Upper lobe of left lung (tissue), 6 donors: ENCODE measurements at regions not wholly inside any gene's neighbourhood (a gene's known extent, or its start where the extent isn't known, plus 50 kb on each side); places are given as distances from the start of the nearest gene placed in this dataset.
A peak's percentile ranks its signal among the peaks of the same experiment; 100 is the strongest.

Experiments used
- ATAC-seq, 2 donors: fragments of 200-7000 bp; cut with Tn5 transposase; one replicate each; pipeline ENCODE4 v1.9.1; 2022; ENCODE audit warnings: mild to moderate bottlenecking in 2 of 2, moderate library complexity in 2 of 2; ENCODE audit not compliant: low FRiP score in 2 of 2
- DNase-seq, 2 donors: peaks; one replicate each; pipeline ENCODE4 v3.0.0-alpha.2; 2019 to 2020
- H3K27ac ChIP-seq, 4 donors: fragments of 200-600 bp; sonication (generic); one replicate each; pipeline ENCODE4 v1.5.1; 2016 to 2019
- H3K27me3 ChIP-seq, 4 donors: fragments of 200-600 bp; sonication (generic); one replicate each; pipeline ENCODE4 v1.5.1; 2017 to 2019
- H3K36me3 ChIP-seq, 4 donors: fragments of 200-600 bp; sonication (generic); one replicate each; pipeline ENCODE4 v1.5.1; 2016 to 2019
- H3K4me1 ChIP-seq, 4 donors: fragments of 200-600 bp; sonication (generic); one replicate each; pipeline ENCODE4 v1.5.1; 2018 to 2019
- H3K4me3 ChIP-seq, 4 donors: fragments of 200-600 bp; sonication (generic); one replicate each; pipeline ENCODE4 v1.5.1; 2017 to 2019; ENCODE audit warnings: mild to moderate bottlenecking in 2 of 4, moderate library complexity in 1 of 4
- H3K9me3 ChIP-seq, 4 donors: fragments of 200-600 bp; sonication (generic); one replicate each; pipeline ENCODE4 v1.5.1; 2018 to 2019
- CTCF ChIP-seq, 6 experiments: fragments of 450-650 bp in 4 of 6; fragments of 200-600 bp in 2 of 6; sonication (generic) in 2 of 6; IDR thresholded peaks; one replicate each; pipeline ENCODE4 v1.5.1; 2016 to 2019; ENCODE audit warnings: antibody characterized with exemption in 6 of 6
- EP300 ChIP-seq, 4 donors: sonication (generic); formaldehyde crosslinking; IDR thresholded peaks; one replicate each; pipeline ENCODE4 v1.5.1; 2017; ENCODE audit warnings: antibody characterized with exemption in 4 of 4, control low read depth in 2 of 4
- POLR2A ChIP-seq, 4 donors: fragments of 450-650 bp; IDR thresholded peaks; one replicate each; pipeline ENCODE4 v1.5.1; 2016 to 2017; ENCODE audit warnings: antibody characterized with exemption in 4 of 4, mild to moderate bottlenecking in 2 of 4
- POLR2AphosphoS5 ChIP-seq, 2 donors: sonication (generic); formaldehyde crosslinking; IDR thresholded peaks; one replicate each; pipeline ENCODE4 v1.5.1; 2017; ENCODE audit warnings: antibody characterized with exemption in 2 of 2
- WGBS, 2 donors: methylation state at CpG; one replicate each; pipeline ENCODE4 v1.1.5; 2017 to 2018; 5-methylcytosine and 5-hydroxymethylcytosine counted together
- donor health status: DM: no; HTN: no; CAD: no; lungs with moderate emphysema.
- donor health status: DM: no; HTN: yes; CAD: no; lungs with severe emphysema.

- 46 to 84% methylated on average over 2 of the region's 2 CpGs for WGBS, 2 donors
- Histone ChIP-seq H3K4me3 (no peak overlapping the region), H3K27me3 (no peaks in the 10 kb centered on the region), H3K9me3 (no peaks in the 10 kb centered on the region), H3K36me3 (no peaks in the 10 kb centered on the region), H3K27ac (no peak overlapping the region), H3K4me1 (peaks cover 0 to 12% (median 8%) of the 10 kb centered on the region in 4 donors)
- no peak for TF ChIP-seq POLR2AphosphoS5 (IDR thresholded peaks at IDR 0.05)
- TF ChIP-seq CTCF (IDR thresholded peaks at IDR 0.05): no peak
- no peak for DNase-seq
- no peak for ATAC-seq
These were observed 274.9 kb upstream of the TGFBR2 start for GRCh38 chr3:30331519-30331918.

- H3K27me3 ChIP-seq: no peaks in the 10 kb centered on the region
- DNase-seq: peak in 1 of 2 donors; percentile 29
- peaks cover 0 to 12% (median 8%) of the 10 kb centered on the region in 4 donors for H3K4me1 ChIP-seq
- 56 to 62% methylated on average over 9 to 10 of the region's 10 CpGs for WGBS, 2 donors
- TF ChIP-seq EP300 (IDR thresholded peaks at IDR 0.05) (no peak), POLR2AphosphoS5 (IDR thresholded peaks at IDR 0.05) (peak in 1 of 2 donors; percentile 15), CTCF (IDR thresholded peaks at IDR 0.05) (no peak), POLR2A (IDR thresholded peaks at IDR 0.05) (no peak)
- no peak overlapping the region for H3K4me3 ChIP-seq
- H3K9me3 ChIP-seq: no peaks in the 10 kb centered on the region
- H3K36me3 ChIP-seq: no peaks in the 10 kb centered on the region
- H3K27ac ChIP-seq: no peak overlapping the region
- peak; percentile 36 to 59 for ATAC-seq
These were observed 274.0 kb upstream of the TGFBR2 start for GRCh38 chr3:30332196-30333021.

GRCh38 chr3:30333143-30333542, 273.3 kb upstream of the TGFBR2 start:
- WGBS, 2 donors: 91 to 94% methylated on average over 6 of the region's 6 CpGs
- DNase-seq: no peak
- ATAC-seq: no peak
- no peaks in the 10 kb centered on the region for H3K9me3 ChIP-seq
- no peaks in the 10 kb centered on the region for H3K36me3 ChIP-seq
- no peak overlapping the region for H3K4me3 ChIP-seq
- H3K27me3 ChIP-seq: no peaks in the 10 kb centered on the region
- TF ChIP-seq POLR2AphosphoS5 (IDR thresholded peaks at IDR 0.05): no peak
- TF ChIP-seq EP300 (IDR thresholded peaks at IDR 0.05): no peak
- TF ChIP-seq CTCF (IDR thresholded peaks at IDR 0.05): no peak
- TF ChIP-seq POLR2A (IDR thresholded peaks at IDR 0.05): no peak
- H3K4me1 ChIP-seq: peaks cover 0 to 12% (median 8%) of the 10 kb centered on the region in 4 donors
- no peak overlapping the region for H3K27ac ChIP-seq

GRCh38 chr3:30333903-30334302, 272.5 kb upstream of the TGFBR2 start:
- Histone ChIP-seq H3K27me3 (no peaks in the 10 kb centered on the region), H3K9me3 (no peaks in the 10 kb centered on the region), H3K4me3 (no peak overlapping the region), H3K27ac (no peak overlapping the region), H3K36me3 (no peaks in the 10 kb centered on the region), H3K4me1 (peaks cover 0 to 12% (median 8%) of the 10 kb centered on the region in 4 donors)
- WGBS, 2 donors: 84 to 97% methylated on average over 1 of the region's 1 CpG
- DNase-seq: no peak
- no peak for TF ChIP-seq EP300 (IDR thresholded peaks at IDR 0.05)
- no peak for TF ChIP-seq POLR2A (IDR thresholded peaks at IDR 0.05)
- TF ChIP-seq POLR2AphosphoS5 (IDR thresholded peaks at IDR 0.05): no peak
- ATAC-seq: no peak

- whole genome bisulfite sequencing, 2 donors: 46 to 79% methylated on average over 2 of the region's 2 CpGs
- no peak overlapping the region for H3K4me3 ChIP-seq
- TF ChIP-seq CTCF (IDR thresholded peaks at IDR 0.05) (no peak), POLR2AphosphoS5 (IDR thresholded peaks at IDR 0.05) (no peak), POLR2A (IDR thresholded peaks at IDR 0.05) (no peak)
- H3K9me3 ChIP-seq: no peaks in the 10 kb centered on the region
- ATAC-seq: no peak
- no peaks in the 10 kb centered on the region for H3K36me3 ChIP-seq
- H3K27me3 ChIP-seq: no peaks in the 10 kb centered on the region
- no peak for DNase-seq
- H3K4me1 ChIP-seq: peaks cover 8 to 15% (median 8%) of the 10 kb centered on the region in 4 donors
- H3K27ac ChIP-seq: no peak overlapping the region
These were observed 265.9 kb upstream of the TGFBR2 start for GRCh38 chr3:30340500-30340899.
